ENCODE measurements at regions not wholly inside any gene's neighbourhood (a gene's known extent, or its start where the extent isn't known, plus 50 kb on each side); places are given as distances from the start of the nearest gene placed in this dataset.
"Not testable (repeated sequence)": the region's sequence is repeated elsewhere in the genome, so short reads cannot be mapped to it uniquely, and the experiment has no call there.

GRCh38 chr1:157247005-157247763 is 109.0 kb upstream of the ETV3 start:
- DNase-seq: no peak

- no peak for DNase-seq
Observed at GRCh38 chr1:157245823-157246222, 107.6 kb upstream of the ETV3 start.

- no peak for DNase-seq
Observed at GRCh38 chr1:157241185-157241538, 103.0 kb upstream of the ETV3 start.

- DNase-seq: no peak
Observed at GRCh38 chr1:157240495-157241184, 102.4 kb upstream of the ETV3 start.

- no peak for DNase-seq
Observed at GRCh38 chr1:157239936-157240335, 101.7 kb upstream of the ETV3 start.

- DNase-seq: no peak
Observed at GRCh38 chr1:157238585-157238984, 100.4 kb upstream of the ETV3 start.

GRCh38 chr1:157237981-157238380 is 99.8 kb upstream of the ETV3 start:
- DNase-seq: no peak

- no peak for DNase-seq
Observed at GRCh38 chr1:157237522-157237921, 99.3 kb upstream of the ETV3 start.

GRCh38 chr1:157236072-157236471 is 97.9 kb upstream of the ETV3 start:
- DNase-seq: no peak

- no peak for DNase-seq
Observed at GRCh38 chr1:157235307-157235706, 97.1 kb upstream of the ETV3 start.

- no peak for DNase-seq
Observed at GRCh38 chr1:157234705-157235273, 96.6 kb upstream of the ETV3 start.

GRCh38 chr1:157233131-157233530 is 94.9 kb upstream of the ETV3 start:
- no peak for DNase-seq

- no peak for DNase-seq
Observed at GRCh38 chr1:157231846-157232525, 93.8 kb upstream of the ETV3 start.

GRCh38 chr1:157230500-157230899 is 92.3 kb upstream of the ETV3 start:
- DNase-seq: no peak

- DNase-seq: no peak
Observed at GRCh38 chr1:157227700-157228099, 89.5 kb upstream of the ETV3 start.

- DNase-seq: no peak
Observed at GRCh38 chr1:157226739-157227138, 88.5 kb upstream of the ETV3 start.

GRCh38 chr1:157219600-157219999 is 81.4 kb upstream of the ETV3 start:
- no peak for DNase-seq

- DNase-seq: no peak
Observed at GRCh38 chr1:157219182-157219581, 81.0 kb upstream of the ETV3 start.

- DNase-seq: no peak
Observed at GRCh38 chr1:157218671-157219070, 80.5 kb upstream of the ETV3 start.

- no peak for DNase-seq
Observed at GRCh38 chr1:157217486-157217885, 79.3 kb upstream of the ETV3 start.

- no peak for DNase-seq
Observed at GRCh38 chr1:157213836-157214235, 75.6 kb upstream of the ETV3 start.

- no peak for DNase-seq
Observed at GRCh38 chr1:157209514-157209913, 71.3 kb upstream of the ETV3 start.

GRCh38 chr1:157205982-157206381 is 67.8 kb upstream of the ETV3 start:
- not testable (repeated sequence) for DNase-seq

- no peak for DNase-seq
Observed at GRCh38 chr1:157203166-157203565, 65.0 kb upstream of the ETV3 start.
